Heart right ventricle (tissue), 16 donors: ENCODE measurements at regions not wholly inside any gene's neighbourhood (a gene's known extent, or its start where the extent isn't known, plus 50 kb on each side); places are given as distances from the start of the nearest gene placed in this dataset.

Source experiments
- ATAC-seq, 8 donors: fragments of 200-7000 bp; cut with Tn5 transposase; one replicate each; pipeline ENCODE4 v1.9.1; 2020; ENCODE audit warnings: mild to moderate bottlenecking in 8 of 8, moderate library complexity in 8 of 8, moderate number of reproducible peaks in 1 of 8
- DNase-seq, 2 donors: peaks; one replicate each; pipeline ENCODE4 v3.0.0-alpha.2; 2020
- H3K27ac ChIP-seq, 10 donors: fragments of 200-600 bp; sonication (generic) in 2 of 10; one replicate each; pipeline versions ENCODE4 v1.5.0 to v1.8.0; 2020 to 2022; ENCODE audit warnings: mild to moderate bottlenecking in 3 of 10
- H3K27me3 ChIP-seq, 7 donors: fragments of 200-600 bp; one replicate each; pipeline ENCODE4 v1.8.0; 2021 to 2022; ENCODE audit warnings: mild to moderate bottlenecking in 2 of 7
- H3K36me3 ChIP-seq, 9 donors: fragments of 200-600 bp; sonication (generic) in 1 of 9; one replicate each; pipeline versions ENCODE4 v1.5.0 to v1.8.0; 2020 to 2022; ENCODE audit warnings: mild to moderate bottlenecking in 2 of 9
- H3K4me1 ChIP-seq, 9 donors: fragments of 200-600 bp; sonication (generic) in 1 of 9; one replicate each; pipeline versions ENCODE4 v1.5.0 to v1.8.0; 2020 to 2022; ENCODE audit warnings: mild to moderate bottlenecking in 4 of 9
- H3K4me3 ChIP-seq, 10 donors: fragments of 200-600 bp; sonication (generic) in 2 of 10; one replicate each; pipeline versions ENCODE4 v1.5.0 to v1.8.0; 2020 to 2022; ENCODE audit warnings: mild to moderate bottlenecking in 7 of 10, moderate library complexity in 2 of 10
- H3K9me3 ChIP-seq, 11 donors: fragments of 200-600 bp in 10 of 11; sonication (generic) in 2 of 11; one replicate each; pipeline versions ENCODE4 v1.5.0 to v1.8.0; 2013 to 2022; ENCODE audit warnings: mild to moderate bottlenecking in 2 of 11, control low read depth in 1 of 11, moderate library complexity in 1 of 11
- WGBS, 2 donors: extraction: QIAGEN DNeasy Blood & Tissue Kit; methylation state at CpG; one replicate each; pipeline ENCODE4 v1.1.7; 2013; ENCODE audit warnings: inconsistent platforms in 1 of 2; 5-methylcytosine and 5-hydroxymethylcytosine counted together
- intact Hi-C, 10 donors: fragments of 100-400 bp; cut with DNase I; formaldehyde crosslinking; loops; one replicate each; pipeline versions ENCODE4 v1.11.1 to v1.14.2; 2022
- TF ChIP-seq, protein P1 (sequence below), 9 donors: fragments of 200-600 bp; sonication (generic) in 2 of 9; IDR thresholded peaks; one replicate each; pipeline versions ENCODE4 v1.5.0 to v1.8.0; 2021 to 2022; ENCODE audit warnings: antibody characterized with exemption in 9 of 9, mild to moderate bottlenecking in 5 of 9, moderate library complexity in 1 of 9
- donor health status: Arrhythmogenic right ventricular cardiomyopathy.
- donor health status: ischemic (EF 13 %, LVEDD 7.1; RV severe dilation, severe dysfunction).
- donor health status: healthy with polysubstance abuse.
- donor health status: DM: no; HTN: yes; CAD: no.
- donor health status: DM: no; HTN: no; CAD: no.
- donor health status: ischemic (EF 25% LVEDD 6.9; RV normal size, moderate dysfunction).
- donor health status: ischemic (EF 25% LVEDD 5.7; RV mildly dilated, moderate dysfunction).
- donor health status: healthy.
- donor health status: DM: yes; HTN: yes; CAD: no.
- donor health status: Ischemic cardiomyopathy.
- donor health status: ischemic (EF 35%, LVEDD 5.7; RV mildly dilated, moderate dysfunction).
- donor health status: nonischemic (EF 11% LVEDD 7.7; RV severe dilation, severe dysfunction).
- donor health status: DM: yes; HTN: yes; CAD: no.
- donor health status: PGD.
- donor health status: ischemic (EF 29% LVEDD 5.4; RV normal size, mild dysfunction).
- donor health status: nonischemic (EF 23%, LVEDD 6.1; RV moderate dilation, normal function).

DNA sequence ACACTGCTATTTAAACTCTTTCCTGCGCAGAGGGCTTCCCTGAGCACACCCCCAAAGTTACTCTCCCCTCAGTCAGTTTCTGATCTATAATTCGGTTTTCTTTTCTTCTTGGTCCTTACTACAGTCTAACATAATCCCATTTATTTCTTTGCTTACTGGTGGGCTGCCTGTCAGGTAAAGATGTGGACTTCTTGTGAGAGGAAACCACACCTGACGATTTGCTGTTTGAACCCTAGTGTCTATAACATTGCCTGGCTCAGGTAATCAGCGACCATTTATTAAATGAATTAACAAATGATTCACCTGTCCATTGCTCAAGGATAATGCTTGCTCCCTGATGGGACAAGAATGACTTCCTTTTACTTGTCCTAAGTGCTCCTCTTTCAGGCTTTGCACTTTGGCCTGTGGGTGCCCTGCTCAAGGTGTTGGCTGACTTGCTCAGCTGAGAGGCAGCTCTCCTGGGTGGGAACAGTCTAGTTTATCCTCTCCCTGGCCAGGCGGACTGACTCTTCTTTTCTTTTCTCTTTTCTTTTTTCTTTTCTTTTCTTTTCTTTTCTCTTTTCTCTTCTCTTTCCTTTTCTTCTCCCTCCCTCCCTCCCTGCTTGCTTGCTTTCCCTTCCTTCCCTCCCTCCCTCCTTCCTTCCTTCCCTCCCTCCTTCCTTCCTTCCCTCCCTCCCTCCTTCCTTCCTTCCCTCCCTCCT, 233.1 kb downstream of the BCAS1 start:
- no peaks in the 10 kb centered on the region for H3K36me3 ChIP-seq
- no peaks in the 10 kb centered on the region for H3K27me3 ChIP-seq
- no peak overlapping the region for H3K27ac ChIP-seq
- TF ChIP-seq, protein P1, sequence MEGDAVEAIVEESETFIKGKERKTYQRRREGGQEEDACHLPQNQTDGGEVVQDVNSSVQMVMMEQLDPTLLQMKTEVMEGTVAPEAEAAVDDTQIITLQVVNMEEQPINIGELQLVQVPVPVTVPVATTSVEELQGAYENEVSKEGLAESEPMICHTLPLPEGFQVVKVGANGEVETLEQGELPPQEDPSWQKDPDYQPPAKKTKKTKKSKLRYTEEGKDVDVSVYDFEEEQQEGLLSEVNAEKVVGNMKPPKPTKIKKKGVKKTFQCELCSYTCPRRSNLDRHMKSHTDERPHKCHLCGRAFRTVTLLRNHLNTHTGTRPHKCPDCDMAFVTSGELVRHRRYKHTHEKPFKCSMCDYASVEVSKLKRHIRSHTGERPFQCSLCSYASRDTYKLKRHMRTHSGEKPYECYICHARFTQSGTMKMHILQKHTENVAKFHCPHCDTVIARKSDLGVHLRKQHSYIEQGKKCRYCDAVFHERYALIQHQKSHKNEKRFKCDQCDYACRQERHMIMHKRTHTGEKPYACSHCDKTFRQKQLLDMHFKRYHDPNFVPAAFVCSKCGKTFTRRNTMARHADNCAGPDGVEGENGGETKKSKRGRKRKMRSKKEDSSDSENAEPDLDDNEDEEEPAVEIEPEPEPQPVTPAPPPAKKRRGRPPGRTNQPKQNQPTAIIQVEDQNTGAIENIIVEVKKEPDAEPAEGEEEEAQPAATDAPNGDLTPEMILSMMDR (IDR thresholded peaks at IDR 0.05): no peak
- no peak for DNase-seq
- intact Hi-C loops: no loop called here
- ATAC-seq: no peak
- no peak overlapping the region for H3K4me3 ChIP-seq
- no peaks in the 10 kb centered on the region for H3K9me3 ChIP-seq
- 96% methylated on average over 5 of the region's 5 CpGs for WGBS, 2 donors
- peaks cover 0 to 60% (median 0%) of the 10 kb centered on the region in 9 donors for H3K4me1 ChIP-seq

DNA sequence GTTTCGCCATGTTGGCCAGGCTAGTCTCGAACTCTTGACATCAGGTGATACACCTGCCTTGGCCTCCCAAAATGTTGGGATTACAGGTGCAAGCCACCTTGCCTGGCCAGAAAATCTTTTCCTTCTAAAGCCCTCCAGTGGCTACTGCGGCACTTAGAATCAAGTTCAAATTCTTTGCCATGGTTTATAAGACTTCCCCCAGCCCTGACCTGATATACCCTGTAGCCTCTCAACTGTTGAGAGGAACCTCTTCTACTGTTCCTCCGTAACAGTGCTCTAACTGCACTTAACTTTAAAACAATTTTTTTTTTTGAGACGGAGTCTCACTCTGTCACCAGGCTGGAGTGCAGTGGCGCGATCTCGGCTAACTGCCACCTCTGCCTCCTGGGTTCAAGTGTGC, 235.6 kb downstream of the BCAS1 start:
- ATAC-seq: no peak
- WGBS, 2 donors: 94 to 96% methylated on average over 8 of the region's 8 CpGs
- intact Hi-C loops: no loop called here

DNA sequence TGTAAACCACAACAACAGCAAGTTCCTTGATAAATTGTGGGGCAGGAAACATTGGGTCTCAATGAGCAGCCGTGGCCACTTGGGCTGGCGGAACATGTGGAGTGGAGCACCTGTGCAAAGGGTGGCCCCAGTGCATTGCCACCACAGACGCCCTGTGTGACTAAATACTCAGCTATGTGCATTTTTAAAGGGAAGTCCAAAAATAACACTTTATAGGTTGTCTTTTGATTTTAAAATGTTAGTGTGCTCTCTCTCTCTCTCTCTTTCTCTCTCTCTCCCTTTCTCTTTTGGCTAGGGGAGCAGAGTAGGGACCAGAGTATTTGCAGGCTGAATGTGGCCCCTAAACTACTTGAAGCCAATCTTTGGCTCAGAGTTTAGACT, 236.3 kb downstream of the BCAS1 start:
- WGBS, 2 donors: 89 to 96% methylated on average over 3 of the region's 3 CpGs
- intact Hi-C loops: no loop called here
- DNase-seq (no peak), ATAC-seq (no peak)
- TF ChIP-seq, protein P1 (IDR thresholded peaks at IDR 0.05): no peak
- no peak overlapping the region for H3K27ac ChIP-seq
- no peaks in the 10 kb centered on the region for H3K9me3 ChIP-seq
- no peaks in the 10 kb centered on the region for H3K36me3 ChIP-seq
- no peaks in the 10 kb centered on the region for H3K27me3 ChIP-seq
- no peak overlapping the region for H3K4me3 ChIP-seq
- peaks cover 0 to 53% (median 14%) of the 10 kb centered on the region in 9 donors for H3K4me1 ChIP-seq

More for the DNA sequence above, 235.6 kb downstream of the BCAS1 start:
- no peaks in the 10 kb centered on the region for H3K27me3 ChIP-seq
- peaks cover 0 to 53% (median 8%) of the 10 kb centered on the region in 9 donors for H3K4me1 ChIP-seq
- H3K36me3 ChIP-seq: no peaks in the 10 kb centered on the region
- H3K27ac ChIP-seq: peak overlapping the region in 1 of 10 donors; percentile 60
- TF ChIP-seq, protein P1 (IDR thresholded peaks at IDR 0.05): no peak
- no peak overlapping the region for H3K4me3 ChIP-seq
- DNase-seq: no peak
- H3K9me3 ChIP-seq: no peaks in the 10 kb centered on the region

DNA sequence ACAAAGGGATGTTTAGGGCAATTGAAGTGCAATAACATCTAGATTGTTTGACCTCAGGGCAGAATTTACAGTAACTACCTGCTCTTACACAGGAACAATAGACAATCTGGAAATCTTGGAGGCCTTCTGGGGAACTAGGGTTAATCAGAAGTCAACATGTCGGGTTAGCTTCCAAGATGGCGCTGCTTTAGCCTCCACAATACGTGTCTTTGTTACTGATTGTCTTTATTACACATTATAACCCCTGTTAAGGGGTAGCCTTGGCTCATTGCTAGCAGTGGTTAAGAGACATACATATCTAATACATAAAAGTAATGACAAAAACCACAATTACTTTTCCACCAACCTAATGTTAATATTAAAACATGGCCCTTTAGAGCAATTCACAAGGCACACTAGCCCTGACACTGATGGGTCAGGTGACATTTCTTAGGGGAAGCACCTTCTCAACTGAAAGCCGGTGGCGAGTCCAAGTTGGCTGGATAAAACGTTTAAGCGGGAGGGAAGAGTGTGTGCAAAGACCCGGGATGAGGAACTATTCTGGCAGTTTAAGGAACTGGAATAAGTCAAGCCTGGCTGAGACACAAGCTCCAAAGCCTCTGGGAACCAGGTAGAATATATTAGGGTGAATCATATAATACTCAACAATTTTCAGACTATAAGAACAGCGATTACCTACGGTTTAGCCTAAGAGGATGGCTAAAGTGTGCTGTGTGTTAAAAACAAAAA, 236.9 kb downstream of the BCAS1 start:
- ATAC-seq (no peak), DNase-seq (no peak)
- H3K27me3 ChIP-seq: no peaks in the 10 kb centered on the region
- WGBS, 2 donors: 80 to 83% methylated on average over 10 of the region's 10 CpGs
- no peaks in the 10 kb centered on the region for H3K36me3 ChIP-seq
- H3K4me3 ChIP-seq: no peak overlapping the region
- no peaks in the 10 kb centered on the region for H3K9me3 ChIP-seq
- no peak overlapping the region for H3K27ac ChIP-seq
- intact Hi-C loops: no loop called here
- TF ChIP-seq, protein P1 (IDR thresholded peaks at IDR 0.05): no peak
- H3K4me1 ChIP-seq: peaks cover 0 to 53% (median 17%) of the 10 kb centered on the region in 9 donors
